GM23248 (cell line): ENCODE measurements at regions not wholly inside any gene's neighbourhood (a gene's known extent, or its start where the extent isn't known, plus 50 kb on each side); places are given as distances from the start of the nearest gene placed in this dataset.

Source experiments
- EZH2 ChIP-seq: fragments of 200-600 bp; sonication (generic); IDR thresholded peaks from 2 replicates; pipeline ENCODE4 v1.6.1; 2018; ENCODE audit warnings: antibody characterized with exemption, mild to moderate bottlenecking; ENCODE audit not compliant: insufficient read depth, poor library complexity, severe bottlenecking
- EZH2phosphoT487 ChIP-seq: fragments of 200-600 bp; sonication (generic); IDR thresholded peaks from 2 replicates; pipeline ENCODE4 v1.6.1; 2018; ENCODE audit warnings: antibody characterized with exemption, moderate library complexity, mild to moderate bottlenecking, low read depth; ENCODE audit not compliant: insufficient read depth

GRCh38 chr19:41525989-41526388, 50.0 kb upstream of the CEACAM21 start:
- TF ChIP-seq EZH2phosphoT487 = no peak
- TF ChIP-seq EZH2 = no peak
